Vagina (tissue), 2 donors: ENCODE measurements at regions not wholly inside any gene's neighbourhood (a gene's known extent, or its start where the extent isn't known, plus 50 kb on each side); places are given as distances from the start of the nearest gene placed in this dataset.

Experiments
- DNase-seq, 2 donors: peaks; one replicate each; pipeline ENCODE4 v3.0.0-alpha.2; 2017; ENCODE audit errors: extremely low spot score in 2 of 2
- H3K27ac ChIP-seq: fragments of 200-600 bp; sonication (generic); one replicate; pipeline ENCODE4 v1.5.1; 2019
- H3K27me3 ChIP-seq: fragments of 200-600 bp; sonication (generic); one replicate; pipeline ENCODE4 v1.5.1; 2019
- H3K36me3 ChIP-seq, 2 donors: fragments of 200-600 bp; sonication (generic); one replicate each; pipeline ENCODE4 v1.5.1; 2017 to 2019
- H3K4me1 ChIP-seq: fragments of 200-600 bp; sonication (generic); one replicate; pipeline ENCODE4 v1.5.1; 2019
- H3K4me3 ChIP-seq, 2 donors: fragments of 200-600 bp; sonication (generic); 1 replicate in 1 of 2; 2 replicates in 1 of 2; pipeline ENCODE4 v1.5.1; 2016 to 2019
- H3K9me3 ChIP-seq: fragments of 200-600 bp; sonication (generic); one replicate; pipeline ENCODE4 v1.5.1; 2019
- CTCF ChIP-seq, 3 experiments: fragments of 450-650 bp in 2 of 3; fragments of 200-600 bp in 1 of 3; sonication (generic) in 1 of 3; IDR thresholded peaks; one replicate each; pipeline ENCODE4 v1.5.1; 2017 to 2019; ENCODE audit warnings: antibody characterized with exemption in 3 of 3, mild to moderate bottlenecking in 2 of 3, moderate library complexity in 2 of 3
- POLR2A ChIP-seq, 2 donors: fragments of 450-650 bp; IDR thresholded peaks; one replicate each; pipeline ENCODE4 v1.6.1; 2017; ENCODE audit warnings: antibody characterized with exemption in 2 of 2, mild to moderate bottlenecking in 2 of 2, moderate library complexity in 2 of 2
- POLR2AphosphoS5 ChIP-seq, 2 donors: sonication (generic); formaldehyde crosslinking; IDR thresholded peaks; one replicate each; pipeline ENCODE4 v1.9.0; 2017; ENCODE audit warnings: antibody characterized with exemption in 2 of 2, mild to moderate bottlenecking in 2 of 2, low read depth in 1 of 2; ENCODE audit not compliant: insufficient read depth in 1 of 2
- intact Hi-C: fragments of 100-400 bp; cut with DNase I; formaldehyde crosslinking; loops from one replicate; pipeline ENCODE4 v1.15.1; 2023

GRCh38 chr6:159532155-159532554, 160.9 kb downstream of the SOD2 start:
- Histone ChIP-seq H3K4me1 (peaks cover 15% of the 10 kb centered on the region), H3K27me3 (no peaks in the 10 kb centered on the region), H3K4me3 (no peak overlapping the region), H3K36me3 (no peaks in the 10 kb centered on the region), H3K27ac (no peak overlapping the region), H3K9me3 (no peaks in the 10 kb centered on the region)
- no peak for TF ChIP-seq POLR2AphosphoS5 (IDR thresholded peaks at IDR 0.05; ENCODE audit: insufficient read depth in 1 of 2, low read depth in 1 of 2)
- no peak for TF ChIP-seq CTCF (IDR thresholded peaks at IDR 0.05)
- intact Hi-C loops: no loop called here
- DNase-seq: no peak

GRCh38 chr6:159529934-159530333, 163.1 kb downstream of the SOD2 start:
- no peak for DNase-seq
- Histone ChIP-seq H3K9me3 (no peaks in the 10 kb centered on the region), H3K36me3 (no peaks in the 10 kb centered on the region), H3K4me3 (no peak overlapping the region), H3K4me1 (peaks cover 15% of the 10 kb centered on the region), H3K27ac (no peak overlapping the region), H3K27me3 (no peaks in the 10 kb centered on the region)
- intact Hi-C loops: no loop called here
- TF ChIP-seq CTCF (IDR thresholded peaks at IDR 0.05) (no peak), POLR2AphosphoS5 (IDR thresholded peaks at IDR 0.05; ENCODE audit: insufficient read depth in 1 of 2, low read depth in 1 of 2) (no peak), POLR2A (IDR thresholded peaks at IDR 0.05) (no peak)

- no peak overlapping the region for H3K27ac ChIP-seq
- intact Hi-C loops: no loop called here
- H3K27me3 ChIP-seq: no peaks in the 10 kb centered on the region
- peaks cover 8% of the 10 kb centered on the region for H3K4me1 ChIP-seq
- TF ChIP-seq CTCF (IDR thresholded peaks at IDR 0.05): no peak
- no peak for TF ChIP-seq POLR2A (IDR thresholded peaks at IDR 0.05)
- TF ChIP-seq POLR2AphosphoS5 (IDR thresholded peaks at IDR 0.05; ENCODE audit: insufficient read depth in 1 of 2, low read depth in 1 of 2): no peak
- H3K9me3 ChIP-seq: no peaks in the 10 kb centered on the region
- no peaks in the 10 kb centered on the region for H3K36me3 ChIP-seq
- no peak overlapping the region for H3K4me3 ChIP-seq
- no peak for DNase-seq
These were observed 165.7 kb downstream of the SOD2 start for GRCh38 chr6:159527351-159527750.

GRCh38 chr6:159525445-159526025, 167.5 kb downstream of the SOD2 start:
- Histone ChIP-seq H3K9me3 (no peaks in the 10 kb centered on the region), H3K27ac (no peak overlapping the region), H3K27me3 (no peaks in the 10 kb centered on the region), H3K36me3 (no peaks in the 10 kb centered on the region), H3K4me1 (peaks cover 8% of the 10 kb centered on the region), H3K4me3 (no peak overlapping the region)
- no peak for TF ChIP-seq POLR2A (IDR thresholded peaks at IDR 0.05)
- no peak for TF ChIP-seq POLR2AphosphoS5 (IDR thresholded peaks at IDR 0.05; ENCODE audit: insufficient read depth in 1 of 2, low read depth in 1 of 2)
- TF ChIP-seq CTCF (IDR thresholded peaks at IDR 0.05): no peak
- intact Hi-C loops: no loop called here
- DNase-seq: no peak

GRCh38 chr6:159522877-159523547, 170.0 kb downstream of the SOD2 start:
- TF ChIP-seq CTCF (IDR thresholded peaks at IDR 0.05) (no peak), POLR2AphosphoS5 (IDR thresholded peaks at IDR 0.05; ENCODE audit: insufficient read depth in 1 of 2, low read depth in 1 of 2) (no peak), POLR2A (IDR thresholded peaks at IDR 0.05) (no peak)
- H3K27me3 ChIP-seq: no peaks in the 10 kb centered on the region
- intact Hi-C loops: no loop called here

More at GRCh38 chr6:159522877-159523547, 170.0 kb downstream of the SOD2 start:
- Histone ChIP-seq H3K4me3 (no peak overlapping the region), H3K9me3 (no peaks in the 10 kb centered on the region), H3K36me3 (no peaks in the 10 kb centered on the region), H3K27ac (no peak overlapping the region), H3K4me1 (no peaks in the 10 kb centered on the region)
- DNase-seq: no peak
